Parathyroid adenoma (tissue), 2 donors: ENCODE measurements at regions not wholly inside any gene's neighbourhood (a gene's known extent, or its start where the extent isn't known, plus 50 kb on each side); places are given as distances from the start of the nearest gene placed in this dataset.
A peak's percentile ranks its signal among the peaks of the same experiment; 100 is the strongest.

Experiments
- H2AFZ ChIP-seq: fragments of 300-600 bp; sonication (generic); one replicate; pipeline ENCODE4 v1.7.0; 2017; ENCODE audit warnings: antibody characterized with exemption, mild to moderate bottlenecking
- H3K27ac ChIP-seq: fragments of 300-600 bp; sonication (generic); one replicate; pipeline ENCODE4 v1.7.0; 2017
- H3K27me3 ChIP-seq: fragments of 300-600 bp; sonication (generic); one replicate; pipeline ENCODE4 v1.7.0; 2017; ENCODE audit warnings: low read length; ENCODE audit not compliant: control insufficient read depth, insufficient read depth
- H3K36me3 ChIP-seq: fragments of 300-600 bp; sonication (generic); one replicate; pipeline ENCODE4 v1.7.0; 2017; ENCODE audit warnings: low read length; ENCODE audit not compliant: control insufficient read depth, insufficient read depth
- H3K4me1 ChIP-seq: fragments of 300-600 bp; sonication (generic); one replicate; pipeline ENCODE4 v1.7.0; 2017; ENCODE audit warnings: control low read depth
- H3K4me2 ChIP-seq: fragments of 300-600 bp; sonication (generic); one replicate; pipeline ENCODE4 v1.7.0; 2017; ENCODE audit warnings: low read length
- H3K4me3 ChIP-seq: fragments of 300-600 bp; sonication (generic); one replicate; pipeline ENCODE4 v1.7.0; 2017; ENCODE audit warnings: low read depth, low read length
- H3K79me2 ChIP-seq: fragments of 300-600 bp; sonication (generic); one replicate; pipeline ENCODE4 v1.7.0; 2017; ENCODE audit warnings: control low read depth
- H3K9ac ChIP-seq: fragments of 300-600 bp; sonication (generic); one replicate; pipeline ENCODE4 v1.7.0; 2017; ENCODE audit warnings: mild to moderate bottlenecking
- H3K9me3 ChIP-seq: fragments of 300-600 bp; sonication (generic); one replicate; pipeline ENCODE4 v1.7.0; 2017; ENCODE audit warnings: low read length; ENCODE audit not compliant: control insufficient read depth
- CTCF ChIP-seq: fragments of 300-600 bp; sonication (generic); IDR thresholded peaks from one replicate; pipeline ENCODE4 v1.7.0; 2017; ENCODE audit warnings: antibody characterized with exemption, mild to moderate bottlenecking
- donor health status: primary hyperparathyroidism.

- H3K4me3 ChIP-seq: no peak overlapping the region
- no peaks in the 10 kb centered on the region for H3K36me3 ChIP-seq
- no peaks in the 10 kb centered on the region for H3K9me3 ChIP-seq
- TF ChIP-seq CTCF: no peak
- no peaks in the 10 kb centered on the region for H3K79me2 ChIP-seq
- H3K4me1 ChIP-seq: no peaks in the 10 kb centered on the region
- H2AFZ ChIP-seq: no peak overlapping the region
- no peaks in the 10 kb centered on the region for H3K27me3 ChIP-seq
- no peak overlapping the region for H3K27ac ChIP-seq
- no peak overlapping the region for H3K9ac ChIP-seq
- no peak overlapping the region for H3K4me2 ChIP-seq
Measured at GRCh38 chr6:170483413-170483812, 69.7 kb downstream of the PSMB1 start.

GRCh38 chr6:170480050-170480692, 72.9 kb downstream of the PSMB1 start:
- TF ChIP-seq CTCF: no peak
- H3K27ac ChIP-seq: no peak overlapping the region
- no peak overlapping the region for H3K4me3 ChIP-seq
- H3K79me2 ChIP-seq: no peaks in the 10 kb centered on the region
- no peak overlapping the region for H3K9ac ChIP-seq
- H3K9me3 ChIP-seq: no peaks in the 10 kb centered on the region
- H3K4me2 ChIP-seq: no peak overlapping the region
- no peaks in the 10 kb centered on the region for H3K36me3 ChIP-seq
- no peaks in the 10 kb centered on the region for H3K4me1 ChIP-seq
- no peaks in the 10 kb centered on the region for H3K27me3 ChIP-seq
- H2AFZ ChIP-seq: no peak overlapping the region

- Histone ChIP-seq H3K4me3 (no peak overlapping the region), H3K9me3 (no peaks in the 10 kb centered on the region), H3K27me3 (no peaks in the 10 kb centered on the region), H3K9ac (no peak overlapping the region), H3K36me3 (no peaks in the 10 kb centered on the region), H3K79me2 (no peaks in the 10 kb centered on the region), H3K27ac (no peak overlapping the region), H3K4me2 (no peak overlapping the region), H3K4me1 (peaks cover 3% of the 10 kb centered on the region), H2AFZ (no peak overlapping the region)
- no peak for TF ChIP-seq CTCF
Measured at GRCh38 chr6:170476360-170476759, 76.7 kb downstream of the PSMB1 start.

GRCh38 chr6:170475118-170475517, 78.0 kb downstream of the PSMB1 start:
- no peak for TF ChIP-seq CTCF

GRCh38 chr6:170473801-170474200, 79.3 kb downstream of the PSMB1 start:
- H3K36me3 ChIP-seq: no peaks in the 10 kb centered on the region
- no peak overlapping the region for H3K4me3 ChIP-seq
- no peak overlapping the region for H3K9ac ChIP-seq
- H3K4me2 ChIP-seq: no peak overlapping the region
- no peaks in the 10 kb centered on the region for H3K9me3 ChIP-seq
- TF ChIP-seq CTCF: no peak
- peak overlapping the region; percentile 64 for H2AFZ ChIP-seq
- peaks cover 3% of the 10 kb centered on the region for H3K4me1 ChIP-seq
- no peaks in the 10 kb centered on the region for H3K27me3 ChIP-seq
- H3K79me2 ChIP-seq: no peaks in the 10 kb centered on the region
- no peak overlapping the region for H3K27ac ChIP-seq

More at GRCh38 chr6:170475118-170475517, 78.0 kb downstream of the PSMB1 start:
- no peak overlapping the region for H3K27ac ChIP-seq
- no peaks in the 10 kb centered on the region for H3K36me3 ChIP-seq
- H3K9ac ChIP-seq: no peak overlapping the region
- no peaks in the 10 kb centered on the region for H3K9me3 ChIP-seq
- no peak overlapping the region for H3K4me2 ChIP-seq
- no peaks in the 10 kb centered on the region for H3K27me3 ChIP-seq
- no peaks in the 10 kb centered on the region for H3K79me2 ChIP-seq
- H3K4me3 ChIP-seq: no peak overlapping the region
- H2AFZ ChIP-seq: no peak overlapping the region
- H3K4me1 ChIP-seq: peaks cover 3% of the 10 kb centered on the region
